CD4-positive, alpha-beta memory T cell (primary cell): ENCODE measurements at regions not wholly inside any gene's neighbourhood (a gene's known extent, or its start where the extent isn't known, plus 50 kb on each side); places are given as distances from the start of the nearest gene placed in this dataset.

Source experiments
- CTCF ChIA-PET: fragments of 350-600 bp; sonication (Branson Sonifier 250); formaldehyde crosslinking; loops from one replicate; lab custom pipeline; 2021; ENCODE audit warnings: inconsistent platforms; ENCODE audit not compliant: partially characterized antibody; lab: Charles Lee
- POLR2A ChIA-PET: fragments of 350-600 bp; sonication (Branson Sonifier 250); formaldehyde crosslinking; loops from one replicate; lab custom pipeline; 2021; ENCODE audit not compliant: partially characterized antibody; lab: Charles Lee
- DNase-seq, 5 donors: peaks; one replicate each; pipeline versions ENCODE4 v3.0.0 to v3.0.0-alpha.2; 2020 to 2022; ENCODE audit warnings: mixed read lengths in 1 of 5
- H3K27ac ChIP-seq: one replicate; pipeline ENCODE4 v1.7.0; 2013; ENCODE audit warnings: low read depth, low read length
- H3K27me3 ChIP-seq: 2 replicates; pipeline ENCODE4 v1.7.0; 2013; ENCODE audit warnings: mild to moderate bottlenecking, low read length, moderate library complexity; ENCODE audit not compliant: insufficient read depth
- H3K36me3 ChIP-seq: 2 replicates; pipeline ENCODE4 v1.7.0; 2013; ENCODE audit warnings: mild to moderate bottlenecking, low read length, moderate library complexity; ENCODE audit not compliant: insufficient read depth
- H3K4me1 ChIP-seq: 2 replicates; pipeline ENCODE4 v1.7.0; 2013; ENCODE audit warnings: mild to moderate bottlenecking, low read length, moderate library complexity; ENCODE audit not compliant: insufficient read depth
- H3K4me3 ChIP-seq, 2 donors: one replicate each; pipeline ENCODE4 v1.7.0; 2013; ENCODE audit warnings: low read length in 2 of 2, mild to moderate bottlenecking in 1 of 2
- H3K9me3 ChIP-seq, 2 donors: one replicate each; pipeline ENCODE4 v1.7.0; 2013; ENCODE audit warnings: low read length in 2 of 2, control low read depth in 1 of 2; ENCODE audit not compliant: control insufficient read depth in 1 of 2
- H3K27ac Mint-ChIP-seq, 7 donors: one replicate each; pipeline ENCODE4 v1.8.0; 2020 to 2021; ENCODE audit warnings: mixed read lengths in 7 of 7, mild to moderate bottlenecking in 6 of 7, inconsistent platforms in 3 of 7, moderate library complexity in 3 of 7
- H3K27me3 Mint-ChIP-seq, 2 donors: one replicate each; pipeline ENCODE4 v1.8.0; 2020 to 2021; ENCODE audit warnings: mixed read lengths in 2 of 2
- H3K36me3 Mint-ChIP-seq, 2 donors: one replicate each; pipeline ENCODE4 v1.8.0; 2020 to 2021; ENCODE audit warnings: mixed read lengths in 2 of 2, inconsistent platforms in 1 of 2, mild to moderate bottlenecking in 1 of 2
- H3K4me1 Mint-ChIP-seq, 4 donors: one replicate each; pipeline ENCODE4 v1.8.0; 2020 to 2021; ENCODE audit warnings: mixed read lengths in 4 of 4, mild to moderate bottlenecking in 1 of 4
- H3K4me3 Mint-ChIP-seq, 8 donors: one replicate each; pipeline ENCODE4 v1.8.0; 2020 to 2021; ENCODE audit warnings: mixed read lengths in 8 of 8, mild to moderate bottlenecking in 7 of 8, moderate library complexity in 6 of 8, inconsistent platforms in 3 of 8
- H3K9me3 Mint-ChIP-seq, 8 donors: one replicate each; pipeline ENCODE4 v1.8.0; 2020 to 2021; ENCODE audit warnings: mixed read lengths in 8 of 8, mild to moderate bottlenecking in 5 of 8, inconsistent platforms in 3 of 8, moderate library complexity in 1 of 8
- intact Hi-C: fragments of 100-400 bp; cut with micrococcal nuclease; formaldehyde crosslinking; loops from one replicate; pipeline ENCODE4 v1.15.1; 2023

DNA sequence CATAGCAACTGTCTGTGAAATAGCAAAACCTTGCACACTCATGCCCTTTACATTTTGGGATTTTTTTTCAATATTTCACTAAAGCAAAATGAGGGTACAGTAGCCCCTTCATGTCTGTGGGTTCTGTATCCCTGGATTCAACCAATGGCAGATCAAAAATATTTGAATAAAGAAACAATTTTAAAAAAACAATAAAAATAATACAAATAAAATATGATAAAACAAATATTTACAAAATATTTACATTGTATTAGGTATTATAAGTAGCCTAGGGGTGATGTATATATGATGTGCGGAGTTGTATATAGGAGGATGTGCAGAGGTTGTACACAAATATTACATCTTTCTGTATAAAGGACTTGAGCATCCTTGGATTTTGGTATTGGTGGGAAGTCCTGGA is 67.3 kb upstream of the CDH10 start:
- no peaks in the 10 kb centered on the region for H3K36me3 Mint-ChIP-seq
- no peak overlapping the region for H3K4me3 Mint-ChIP-seq
- H3K9me3 Mint-ChIP-seq = peaks cover 0 to 12% (median 6%) of the 10 kb centered on the region in 8 donors
- no peaks in the 10 kb centered on the region for H3K4me1 Mint-ChIP-seq
- ChIA-PET CTCF (no interaction called here), POLR2A (no interaction called here)
- H3K27me3 Mint-ChIP-seq = no peaks in the 10 kb centered on the region
- Histone ChIP-seq H3K27me3 (no peaks in the 10 kb centered on the region), H3K4me1 (no peaks in the 10 kb centered on the region), H3K9me3 (no peaks in the 10 kb centered on the region), H3K27ac (no peak overlapping the region), H3K4me3 (no peak overlapping the region), H3K36me3 (no peaks in the 10 kb centered on the region)
- intact Hi-C loops = no loop called here
- no peak overlapping the region for H3K27ac Mint-ChIP-seq
- no peak for DNase-seq

DNA sequence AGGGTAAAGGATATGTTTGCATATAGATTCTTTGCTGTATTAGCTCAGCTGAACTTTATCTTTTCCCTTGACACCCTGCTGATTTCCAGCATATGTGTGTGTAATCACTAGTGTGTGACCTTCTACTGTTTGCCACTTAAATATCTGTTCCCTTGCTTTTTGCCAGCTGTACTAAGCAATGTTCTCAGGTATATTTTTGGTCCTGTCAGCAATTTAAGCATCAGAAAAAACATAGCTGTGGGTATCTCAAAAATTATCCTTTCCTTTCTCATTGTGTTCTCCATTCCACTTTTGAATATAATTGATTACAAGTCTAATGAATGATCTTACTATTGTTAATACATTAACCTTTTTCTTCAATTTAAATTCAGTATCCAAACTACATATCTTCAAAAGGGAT is 59.2 kb upstream of the CDH10 start:
- POLR2A ChIA-PET = no interaction called here
- H3K27me3 Mint-ChIP-seq = no peaks in the 10 kb centered on the region
- DNase-seq = no peak
- H3K36me3 Mint-ChIP-seq = no peaks in the 10 kb centered on the region
- H3K4me3 ChIP-seq = no peak overlapping the region
- no peak overlapping the region for H3K4me3 Mint-ChIP-seq
- no peak overlapping the region for H3K27ac ChIP-seq
- no peaks in the 10 kb centered on the region for H3K27me3 ChIP-seq
- H3K4me1 Mint-ChIP-seq = no peaks in the 10 kb centered on the region
- intact Hi-C loops = no loop called here
- H3K27ac Mint-ChIP-seq = no peak overlapping the region
- no peaks in the 10 kb centered on the region for H3K4me1 ChIP-seq
- H3K36me3 ChIP-seq = no peaks in the 10 kb centered on the region
- H3K9me3 Mint-ChIP-seq = peaks cover 4 to 28% (median 17%) of the 10 kb centered on the region in 8 donors
- H3K9me3 ChIP-seq = peaks cover 0 to 3% of the 10 kb centered on the region in 2 donors
- CTCF ChIA-PET = no interaction called here
